G401.6 (cell line): ENCODE measurements at regions not wholly inside any gene's neighbourhood (a gene's known extent, or its start where the extent isn't known, plus 50 kb on each side); places are given as distances from the start of the nearest gene placed in this dataset.
"Not testable (repeated sequence)": the region's sequence is repeated elsewhere in the genome, so short reads cannot be mapped to it uniquely, and the experiment has no call there.

ENCODE experiments used
- FAIRE-seq: peaks from 2 replicates; lab custom pipeline; 2012; peaks lifted over from hg19 to GRCh38; lab: Jason Lieb, UNC

- no peak for FAIRE-seq
Measured at GRCh38 chr1:121519042-121519755, 334.4 kb downstream of the SRGAP2C start.

DNA sequence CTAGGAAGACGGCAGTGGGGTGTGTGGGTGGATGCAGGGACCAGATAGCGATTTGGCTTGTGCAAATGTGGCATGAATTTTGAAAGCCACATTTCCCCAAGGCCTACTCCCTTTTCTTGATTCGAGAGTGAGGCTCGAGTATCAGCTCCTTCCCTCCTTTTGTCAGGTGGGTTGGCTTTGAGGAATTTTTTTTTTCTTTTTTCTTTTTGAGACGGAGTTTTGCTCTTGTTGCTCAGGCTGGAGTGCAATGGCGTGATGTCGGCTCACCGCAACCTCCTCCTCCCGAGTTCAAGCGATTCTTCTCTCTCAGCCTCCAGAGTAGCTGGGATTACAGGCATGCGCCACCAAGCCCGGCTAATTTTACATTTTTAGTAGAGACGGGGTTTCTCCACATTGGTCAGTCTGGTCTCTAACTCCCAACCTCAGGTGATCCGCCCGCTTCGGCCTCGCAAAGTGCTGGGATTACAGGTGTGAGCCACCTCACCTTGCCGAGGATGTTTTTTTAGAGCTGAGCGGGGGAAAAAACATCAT, 335.0 kb downstream of the SRGAP2C start:
- FAIRE-seq: not testable (repeated sequence)

GRCh38 chr1:121522061-121522759, 337.4 kb downstream of the SRGAP2C start:
- no peak for FAIRE-seq

DNA sequence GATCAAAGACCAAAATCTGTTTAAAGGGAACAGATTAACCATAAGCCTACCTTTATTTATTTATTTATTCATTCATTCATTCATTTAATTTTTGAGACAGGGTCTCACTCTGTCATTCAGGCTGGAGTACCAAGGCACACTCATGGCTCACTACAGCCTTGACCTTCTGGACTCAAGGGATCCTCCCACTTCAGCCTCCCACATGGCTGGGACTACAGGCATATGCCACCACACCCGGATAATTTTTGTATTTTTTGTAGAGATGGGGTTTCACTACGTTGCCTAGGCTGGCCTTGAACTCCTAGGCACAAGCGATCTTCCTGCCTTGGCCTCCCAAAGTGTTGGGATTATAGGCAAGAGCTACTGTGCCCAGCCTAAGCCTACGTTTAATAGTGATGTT, 338.3 kb downstream of the SRGAP2C start:
- FAIRE-seq: not testable (repeated sequence)

GRCh38 chr1:121525355-121525754, 340.6 kb downstream of the SRGAP2C start:
- FAIRE-seq: no peak

GRCh38 chr1:121528958-121529357, 344.2 kb downstream of the SRGAP2C start:
- not testable (repeated sequence) for FAIRE-seq

GRCh38 chr1:121530026-121530425, 345.3 kb downstream of the SRGAP2C start:
- FAIRE-seq: not testable (repeated sequence)

- FAIRE-seq: not testable (repeated sequence)
Measured at GRCh38 chr1:121531747-121532146, 347.0 kb downstream of the SRGAP2C start.

GRCh38 chr1:121538148-121538547, 353.4 kb downstream of the SRGAP2C start:
- FAIRE-seq: not testable (repeated sequence)

DNA sequence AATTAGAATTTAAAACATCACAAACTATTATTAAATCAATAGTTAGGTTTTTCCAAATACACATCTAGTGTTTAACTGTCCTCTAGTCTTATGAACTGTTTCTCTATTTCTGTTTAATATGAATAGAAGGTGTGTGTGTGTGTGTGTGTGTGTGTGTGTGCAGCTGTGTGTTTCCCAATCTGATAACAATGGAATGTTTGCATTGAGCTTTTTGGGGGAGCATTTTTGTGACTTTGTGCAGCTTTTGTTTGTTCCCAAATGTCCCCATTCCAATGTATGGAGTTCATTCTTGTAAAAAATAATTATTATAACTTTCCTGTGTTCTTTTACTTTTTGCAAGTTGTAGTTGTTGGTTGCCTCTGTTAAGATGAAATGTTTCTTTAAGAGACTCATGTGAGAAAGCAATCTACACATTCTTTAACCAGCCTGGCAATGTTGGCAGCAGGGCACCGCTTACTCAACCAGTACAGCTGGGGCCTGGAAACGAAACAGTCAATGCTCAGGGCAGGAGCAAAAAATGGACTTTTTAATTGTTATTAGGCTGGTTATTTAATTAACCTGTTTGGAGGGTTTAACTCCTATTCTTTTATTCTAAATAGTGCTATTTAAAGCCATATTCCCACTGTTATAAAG, 354.3 kb downstream of the SRGAP2C start:
- no peak for FAIRE-seq

DNA sequence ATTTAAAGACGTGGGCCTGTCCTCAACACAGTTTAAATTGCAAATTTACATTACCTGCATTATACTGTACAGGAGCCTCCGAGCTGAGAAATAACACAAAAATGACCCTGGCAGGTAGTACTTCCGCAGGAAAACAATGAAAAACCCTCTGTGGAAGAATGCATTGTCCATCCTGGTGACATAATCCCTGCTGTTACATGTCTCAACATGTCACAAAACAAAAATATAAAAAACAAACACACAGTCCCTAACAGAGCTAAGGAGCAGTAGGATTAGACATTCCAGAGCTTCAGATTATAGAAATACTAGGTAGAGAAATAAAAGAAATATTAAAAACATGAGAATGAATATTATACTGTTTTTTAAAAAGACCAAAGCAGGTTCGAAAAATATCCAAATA, 359.2 kb downstream of the SRGAP2C start:
- not testable (repeated sequence) for FAIRE-seq

GRCh38 chr1:121544500-121544899, 359.7 kb downstream of the SRGAP2C start:
- FAIRE-seq: no peak

DNA sequence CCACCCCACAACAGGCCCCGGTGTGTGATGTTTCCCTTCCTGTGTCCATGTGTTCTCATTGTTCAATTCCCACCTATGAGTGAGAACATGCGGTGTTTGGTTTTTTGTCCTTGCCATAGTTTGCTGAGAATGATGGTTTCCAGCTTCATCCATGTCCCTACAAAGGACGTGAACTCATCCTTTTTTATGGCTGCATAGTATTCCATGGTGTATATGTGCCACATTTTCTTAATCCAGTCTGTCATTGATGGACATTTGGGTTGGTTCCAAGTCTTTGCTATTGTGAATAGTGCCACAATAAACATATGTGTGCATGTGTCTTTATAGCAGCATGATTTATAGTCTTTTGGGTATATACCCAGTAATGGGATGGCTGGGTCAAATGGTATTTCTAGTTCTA, 361.1 kb downstream of the SRGAP2C start:
- FAIRE-seq: not testable (repeated sequence)

DNA sequence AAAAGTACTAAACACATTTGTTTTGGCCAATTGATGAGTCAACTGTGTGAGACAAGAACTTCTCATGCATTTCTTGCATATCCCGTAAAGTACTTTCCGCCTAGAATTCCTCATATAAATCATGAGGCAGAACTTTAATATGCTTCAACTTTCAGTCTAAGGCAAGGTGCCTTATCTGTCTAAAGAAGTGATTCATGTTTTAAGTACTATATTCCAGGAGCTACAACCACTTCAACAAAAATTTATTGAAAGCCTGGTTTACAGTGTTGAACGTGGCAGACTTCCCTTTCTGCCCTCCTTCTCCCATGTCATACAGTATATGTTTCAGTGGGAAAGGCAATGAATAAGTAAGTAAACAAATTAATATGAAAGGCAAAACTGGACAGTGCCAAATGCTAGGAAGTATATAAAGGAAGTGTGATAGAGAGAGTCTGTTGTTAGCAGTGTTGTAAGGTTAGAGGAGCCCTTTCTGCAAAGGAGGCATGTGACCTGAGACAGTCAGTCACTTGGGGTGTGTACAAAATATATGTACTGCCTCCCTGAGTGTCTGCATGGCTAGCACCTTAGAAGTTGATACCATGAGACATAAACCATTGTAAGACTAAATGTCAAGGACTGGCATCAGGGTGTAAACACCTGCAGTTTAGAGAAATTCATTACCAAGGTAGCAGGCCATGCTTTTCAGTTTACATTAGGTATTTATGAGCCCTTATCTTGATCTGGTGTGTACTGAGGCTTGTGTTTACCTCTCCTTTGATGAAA, 362.2 kb downstream of the SRGAP2C start:
- no peak for FAIRE-seq

DNA sequence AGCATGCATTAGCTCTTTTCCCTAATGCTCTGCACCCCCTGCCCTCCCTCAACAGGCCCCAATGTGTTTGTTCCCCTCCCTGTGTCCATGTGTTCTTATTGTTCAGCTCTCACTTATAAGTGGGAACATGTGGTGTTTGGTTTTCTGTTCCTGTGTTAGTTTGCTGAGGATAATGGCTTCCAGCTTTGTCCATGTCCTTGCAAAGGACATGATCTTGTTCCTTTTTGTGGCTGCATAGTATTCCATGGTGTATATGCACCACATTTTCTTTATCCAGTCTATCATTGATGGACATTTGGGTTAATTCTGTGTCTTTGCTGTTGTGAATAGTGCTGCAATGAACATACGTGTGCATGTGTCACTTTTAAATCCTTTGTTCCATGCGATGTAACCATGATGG, 363.0 kb downstream of the SRGAP2C start:
- not testable (repeated sequence) for FAIRE-seq

DNA sequence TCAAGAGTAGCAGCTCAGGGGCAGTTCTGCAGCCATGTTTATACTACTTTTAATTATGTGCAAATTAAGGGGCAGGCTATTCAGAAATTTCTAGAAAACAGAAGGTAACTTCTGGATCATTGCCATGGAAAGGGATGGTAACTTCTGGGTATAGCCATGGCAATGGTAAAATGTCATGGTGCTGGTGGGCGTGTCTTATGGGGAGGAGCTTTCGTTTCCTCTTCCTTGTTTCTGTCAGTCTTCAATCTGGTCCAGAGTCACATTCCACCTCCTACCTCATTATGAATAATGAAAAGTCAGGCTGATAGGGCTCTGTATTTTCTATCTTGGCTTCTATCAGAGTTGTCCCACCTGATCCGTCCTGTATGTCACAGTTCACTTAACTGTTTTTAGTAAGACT, 366.0 kb downstream of the SRGAP2C start:
- FAIRE-seq: not testable (repeated sequence)

DNA sequence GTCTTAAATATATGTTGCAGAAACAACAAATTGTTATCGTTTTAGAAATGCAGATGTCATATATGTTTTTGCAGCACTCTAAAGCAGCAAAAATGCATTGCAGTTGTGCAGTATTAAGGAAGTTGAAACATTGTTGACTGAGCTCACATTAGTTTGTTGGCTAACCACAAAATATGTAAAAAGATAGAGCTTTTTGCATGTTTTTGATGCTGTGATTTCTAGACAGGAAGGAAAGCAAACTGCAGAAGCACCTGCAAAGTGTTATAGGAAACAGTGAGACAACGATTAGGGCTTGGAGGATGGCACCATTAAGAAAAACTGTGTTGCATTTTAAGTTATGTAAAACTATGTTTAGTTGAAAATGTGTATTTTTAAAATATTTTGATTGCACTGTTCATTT, 366.7 kb downstream of the SRGAP2C start:
- not testable (repeated sequence) for FAIRE-seq

- FAIRE-seq: peak; percentile 46
Measured at GRCh38 chr1:121556560-121556959, 371.8 kb downstream of the SRGAP2C start.

DNA sequence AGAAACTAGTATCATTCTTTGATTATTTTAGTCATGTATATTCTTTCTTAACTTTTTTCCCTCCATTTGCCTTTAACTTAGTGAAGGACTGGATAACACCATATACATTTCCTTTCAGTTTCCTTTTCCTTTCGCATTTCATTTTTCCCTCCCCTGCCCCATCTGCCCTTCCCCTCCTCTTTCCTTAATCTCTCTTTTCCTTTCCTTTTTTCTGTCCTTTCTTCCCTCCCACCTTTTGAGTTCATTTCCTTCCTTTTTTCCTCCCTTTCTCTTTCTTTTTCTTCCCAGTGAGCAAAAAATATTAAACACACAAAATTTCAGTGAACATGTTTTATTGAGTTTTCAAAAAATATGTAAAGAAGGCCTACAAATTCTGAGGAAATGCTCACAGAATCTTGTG, 373.3 kb downstream of the SRGAP2C start:
- FAIRE-seq: not testable (repeated sequence)

- FAIRE-seq: no peak
Measured at GRCh38 chr1:121558514-121558913, 373.7 kb downstream of the SRGAP2C start.

GRCh38 chr1:121566346-121566745, 381.6 kb downstream of the SRGAP2C start:
- FAIRE-seq: no peak

GRCh38 chr1:121569428-121569827, 384.7 kb downstream of the SRGAP2C start:
- no peak for FAIRE-seq
